HEK293 (cell line): ENCODE measurements at regions not wholly inside any gene's neighbourhood (a gene's known extent, or its start where the extent isn't known, plus 50 kb on each side); places are given as distances from the start of the nearest gene placed in this dataset.

Experiments used
- CTCF ChIA-PET: fragments of 350-600 bp; formaldehyde crosslinking; extraction: SDS; loops from one replicate; lab custom pipeline; 2021; ENCODE audit warnings: antibody characterized with exemption; lab: Yijun Ruan, JAX
- POLR2A ChIA-PET: fragments of 300-600 bp; formaldehyde crosslinking; extraction: SDS; loops from one replicate; lab custom pipeline; 2020; ENCODE audit warnings: antibody characterized with exemption, inconsistent platforms; lab: Yijun Ruan, JAX
- H3K27ac ChIP-seq: fragments of 200-500 bp; sonication (Bioruptor generic); 2 replicates; pipeline ENCODE4 v1.5.1; 2014; ENCODE audit warnings: low read depth, low read length, control low read depth, inconsistent platforms; ENCODE audit errors: extremely low read depth
- H3K36me3 ChIP-seq, 2 experiments: fragments of 200-500 bp in 1 of 2; sonication (Bioruptor generic) in 1 of 2; 1 replicate in 1 of 2; 2 replicates in 1 of 2; pipeline ENCODE4 v1.5.1; 2014 to 2017; ENCODE audit warnings: inconsistent platforms in 2 of 2, low read length in 2 of 2; ENCODE audit not compliant: control insufficient read depth in 2 of 2, insufficient read depth in 1 of 2
- H3K4me1 ChIP-seq: fragments of 200-500 bp; sonication (Bioruptor generic); 2 replicates; pipeline ENCODE4 v1.5.1; 2014; ENCODE audit warnings: mild to moderate bottlenecking, low read length, inconsistent platforms; ENCODE audit not compliant: control insufficient read depth, insufficient read depth
- H3K4me3 ChIP-seq: 2 replicates; pipeline ENCODE4 v1.5.1; 2011; ENCODE audit warnings: low read depth, mild to moderate bottlenecking, control low read depth, low read length, moderate library complexity
- H3K9me3 ChIP-seq: fragments of 200-500 bp; sonication (Bioruptor generic); 2 replicates; pipeline ENCODE4 v1.5.1; 2014; ENCODE audit warnings: low read depth, low read length, inconsistent platforms; ENCODE audit not compliant: control insufficient read depth, insufficient read depth
- GLI2 ChIP-seq: fragments of 450-650 bp; formaldehyde crosslinking; IDR thresholded peaks from 2 replicates; pipeline ENCODE4; 2017; ENCODE audit warnings: missing biosample characterization, missing genetic modification characterization, low read depth, borderline replicate concordance
- GLIS1 ChIP-seq: fragments of 450-650 bp; formaldehyde crosslinking; IDR thresholded peaks from 2 replicates; pipeline ENCODE4 v1.5.1; 2016; ENCODE audit warnings: missing biosample characterization, missing genetic modification characterization
- KLF17 ChIP-seq: fragments of 450-650 bp; formaldehyde crosslinking; IDR thresholded peaks from 2 replicates; pipeline ENCODE4 v1.5.1; 2016; ENCODE audit warnings: missing biosample characterization, missing genetic modification characterization
- KLF8 ChIP-seq: fragments of 450-650 bp; formaldehyde crosslinking; IDR thresholded peaks from 2 replicates; pipeline ENCODE4 v1.5.1; 2016; ENCODE audit warnings: missing biosample characterization, missing genetic modification characterization
- MYNN ChIP-seq: fragments of 450-650 bp; formaldehyde crosslinking; IDR thresholded peaks from 2 replicates; pipeline ENCODE4 v1.5.1; 2016; ENCODE audit warnings: missing biosample characterization, missing genetic modification characterization, borderline replicate concordance
- OVOL3 ChIP-seq: fragments of 450-650 bp; formaldehyde crosslinking; IDR thresholded peaks from 2 replicates; pipeline ENCODE4 v1.5.1; 2016; ENCODE audit warnings: missing biosample characterization, missing genetic modification characterization
- PRDM1 ChIP-seq: fragments of 450-650 bp; formaldehyde crosslinking; IDR thresholded peaks from 2 replicates; pipeline ENCODE4; 2016; ENCODE audit warnings: missing biosample characterization, missing genetic modification characterization
- SALL2 ChIP-seq: fragments of 450-650 bp; formaldehyde crosslinking; IDR thresholded peaks from 2 replicates; pipeline ENCODE4 v1.5.0; 2017; ENCODE audit warnings: missing biosample characterization, mild to moderate bottlenecking, missing genetic modification characterization, borderline replicate concordance
- ZEB2 ChIP-seq: fragments of 450-650 bp; formaldehyde crosslinking; IDR thresholded peaks from 2 replicates; pipeline ENCODE4 v1.5.1; 2016; ENCODE audit warnings: missing biosample characterization, missing genetic modification characterization
- ZIC2 ChIP-seq: fragments of 450-650 bp; formaldehyde crosslinking; IDR thresholded peaks from 2 replicates; pipeline ENCODE4 v1.5.1; 2016; ENCODE audit warnings: missing biosample characterization, missing genetic modification characterization
- ZNF10 ChIP-seq: fragments of 450-650 bp; formaldehyde crosslinking; IDR thresholded peaks from 2 replicates; pipeline ENCODE4 v1.5.1; 2017; ENCODE audit warnings: missing biosample characterization, missing genetic modification characterization
- ZNF350 ChIP-seq: fragments of 450-650 bp; formaldehyde crosslinking; IDR thresholded peaks from 2 replicates; pipeline ENCODE4 v1.5.0; 2017; ENCODE audit warnings: missing biosample characterization, mild to moderate bottlenecking, missing genetic modification characterization
- ZNF354C ChIP-seq: fragments of 450-650 bp; formaldehyde crosslinking; IDR thresholded peaks from 2 replicates; pipeline ENCODE4 v1.5.1; 2016; ENCODE audit warnings: missing biosample characterization, missing genetic modification characterization, low read depth, borderline replicate concordance
- ZNF433 ChIP-seq: fragments of 450-650 bp; formaldehyde crosslinking; IDR thresholded peaks from 2 replicates; pipeline ENCODE4 v1.5.1; 2016; ENCODE audit warnings: missing biosample characterization, missing genetic modification characterization, low read depth
- ZNF48 ChIP-seq: fragments of 450-650 bp; formaldehyde crosslinking; IDR thresholded peaks from 2 replicates; pipeline ENCODE4 v1.5.1; 2016; ENCODE audit warnings: missing biosample characterization, missing genetic modification characterization
- ZNF488 ChIP-seq: fragments of 450-650 bp; formaldehyde crosslinking; IDR thresholded peaks from 2 replicates; pipeline ENCODE4 v1.5.1; 2016; ENCODE audit warnings: missing biosample characterization, missing genetic modification characterization
- ZNF548 ChIP-seq: fragments of 450-650 bp; formaldehyde crosslinking; IDR thresholded peaks from 2 replicates; pipeline ENCODE4 v1.5.1; 2016; ENCODE audit warnings: missing biosample characterization, missing genetic modification characterization
- ZNF600 ChIP-seq: fragments of 450-650 bp; formaldehyde crosslinking; IDR thresholded peaks from 2 replicates; pipeline ENCODE4 v1.5.1; 2016; ENCODE audit warnings: missing biosample characterization, missing genetic modification characterization
- ZNF610 ChIP-seq: fragments of 450-650 bp; formaldehyde crosslinking; IDR thresholded peaks from 2 replicates; pipeline ENCODE4 v1.5.1; 2016; ENCODE audit warnings: missing biosample characterization, missing genetic modification characterization, borderline replicate concordance
- ZNF76 ChIP-seq: fragments of 450-650 bp; formaldehyde crosslinking; IDR thresholded peaks from 2 replicates; pipeline ENCODE4; 2016; ENCODE audit warnings: low read depth, missing biosample characterization, missing genetic modification characterization, borderline replicate concordance
- ZSCAN23 ChIP-seq: fragments of 450-650 bp; formaldehyde crosslinking; IDR thresholded peaks from 2 replicates; pipeline ENCODE4 v1.5.1; 2016; ENCODE audit warnings: missing biosample characterization, missing genetic modification characterization
- ZXDB ChIP-seq: fragments of 450-650 bp; formaldehyde crosslinking; IDR thresholded peaks from 2 replicates; pipeline ENCODE4 v1.5.1; 2016; ENCODE audit warnings: missing biosample characterization, missing genetic modification characterization
- TF ChIP-seq, protein P1 (sequence below): fragments of 450-650 bp; formaldehyde crosslinking; IDR thresholded peaks from 2 replicates; pipeline ENCODE4 v1.5.1; 2016; ENCODE audit warnings: missing biosample characterization, missing genetic modification characterization
- TF ChIP-seq, protein P2 (sequence below): fragments of 450-650 bp; formaldehyde crosslinking; IDR thresholded peaks from 2 replicates; pipeline ENCODE4 v1.5.1; 2017; ENCODE audit warnings: missing biosample characterization, missing genetic modification characterization
- TF ChIP-seq, protein P3 (sequence below): fragments of 450-650 bp; IDR thresholded peaks from 2 replicates; pipeline ENCODE4 v1.5.1; 2018; ENCODE audit warnings: missing biosample characterization, mild to moderate bottlenecking, missing genetic modification characterization

DNA sequence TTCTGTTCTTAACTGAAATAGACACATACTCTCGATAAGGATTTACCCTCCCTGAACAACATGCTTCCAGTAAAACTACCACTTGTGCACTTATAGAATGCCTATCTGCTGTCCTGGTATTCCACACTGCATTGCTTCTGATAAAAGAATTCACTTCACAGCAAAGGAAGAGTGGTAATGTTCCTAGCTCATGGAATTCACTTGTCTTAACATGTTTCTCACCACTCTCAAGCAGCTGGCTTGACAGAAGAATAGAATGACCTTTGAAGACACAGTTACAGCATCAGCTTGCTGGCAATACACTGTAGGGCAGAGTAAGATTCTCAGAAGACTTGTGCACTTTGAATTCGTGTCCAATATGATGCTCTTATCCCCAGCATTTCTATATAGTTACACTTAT is 524.1 kb upstream of the CNTNAP5 start:
- POLR2A ChIA-PET: no interaction called here
- H3K9me3 ChIP-seq: no peaks in the 10 kb centered on the region
- CTCF ChIA-PET: no interaction called here
- no peaks in the 10 kb centered on the region for H3K36me3 ChIP-seq
- no peak for TF ChIP-seq KLF17 (tag by site-specific recombination)
- TF ChIP-seq ZNF10: no peak
- TF ChIP-seq ZNF610 (tag by site-specific recombination): no peak
- no peak for TF ChIP-seq ZNF548 (tag by site-specific recombination)
- no peak for TF ChIP-seq ZNF350 (tag by site-specific recombination)
- no peak for TF ChIP-seq MYNN (tag by site-specific recombination)
- no peak for TF ChIP-seq GLIS1 (tag by site-specific recombination)
- TF ChIP-seq, protein P1, sequence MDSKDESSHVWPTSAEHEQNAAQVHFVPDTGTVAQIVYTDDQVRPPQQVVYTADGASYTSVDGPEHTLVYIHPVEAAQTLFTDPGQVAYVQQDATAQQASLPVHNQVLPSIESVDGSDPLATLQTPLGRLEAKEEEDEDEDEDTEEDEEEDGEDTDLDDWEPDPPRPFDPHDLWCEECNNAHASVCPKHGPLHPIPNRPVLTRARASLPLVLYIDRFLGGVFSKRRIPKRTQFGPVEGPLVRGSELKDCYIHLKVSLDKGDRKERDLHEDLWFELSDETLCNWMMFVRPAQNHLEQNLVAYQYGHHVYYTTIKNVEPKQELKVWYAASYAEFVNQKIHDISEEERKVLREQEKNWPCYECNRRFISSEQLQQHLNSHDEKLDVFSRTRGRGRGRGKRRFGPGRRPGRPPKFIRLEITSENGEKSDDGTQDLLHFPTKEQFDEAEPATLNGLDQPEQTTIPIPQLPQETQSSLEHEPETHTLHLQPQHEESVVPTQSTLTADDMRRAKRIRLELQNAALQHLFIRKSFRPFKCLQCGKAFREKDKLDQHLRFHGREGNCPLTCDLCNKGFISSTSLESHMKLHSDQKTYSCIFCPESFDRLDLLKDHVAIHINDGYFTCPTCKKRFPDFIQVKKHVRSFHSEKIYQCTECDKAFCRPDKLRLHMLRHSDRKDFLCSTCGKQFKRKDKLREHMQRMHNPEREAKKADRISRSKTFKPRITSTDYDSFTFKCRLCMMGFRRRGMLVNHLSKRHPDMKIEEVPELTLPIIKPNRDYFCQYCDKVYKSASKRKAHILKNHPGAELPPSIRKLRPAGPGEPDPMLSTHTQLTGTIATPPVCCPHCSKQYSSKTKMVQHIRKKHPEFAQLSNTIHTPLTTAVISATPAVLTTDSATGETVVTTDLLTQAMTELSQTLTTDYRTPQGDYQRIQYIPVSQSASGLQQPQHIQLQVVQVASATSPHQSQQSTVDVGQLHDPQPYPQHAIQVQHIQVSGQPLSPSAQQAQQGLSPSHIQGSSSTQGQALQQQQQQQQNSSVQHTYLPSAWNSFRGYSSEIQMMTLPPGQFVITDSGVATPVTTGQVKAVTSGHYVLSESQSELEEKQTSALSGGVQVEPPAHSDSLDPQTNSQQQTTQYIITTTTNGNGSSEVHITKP (tag by site-specific recombination): no peak
- TF ChIP-seq ZNF48: no peak
- TF ChIP-seq ZEB2 (tag by site-specific recombination): no peak
- no peak for TF ChIP-seq ZIC2 (tag by site-specific recombination)
- TF ChIP-seq, protein P2, sequence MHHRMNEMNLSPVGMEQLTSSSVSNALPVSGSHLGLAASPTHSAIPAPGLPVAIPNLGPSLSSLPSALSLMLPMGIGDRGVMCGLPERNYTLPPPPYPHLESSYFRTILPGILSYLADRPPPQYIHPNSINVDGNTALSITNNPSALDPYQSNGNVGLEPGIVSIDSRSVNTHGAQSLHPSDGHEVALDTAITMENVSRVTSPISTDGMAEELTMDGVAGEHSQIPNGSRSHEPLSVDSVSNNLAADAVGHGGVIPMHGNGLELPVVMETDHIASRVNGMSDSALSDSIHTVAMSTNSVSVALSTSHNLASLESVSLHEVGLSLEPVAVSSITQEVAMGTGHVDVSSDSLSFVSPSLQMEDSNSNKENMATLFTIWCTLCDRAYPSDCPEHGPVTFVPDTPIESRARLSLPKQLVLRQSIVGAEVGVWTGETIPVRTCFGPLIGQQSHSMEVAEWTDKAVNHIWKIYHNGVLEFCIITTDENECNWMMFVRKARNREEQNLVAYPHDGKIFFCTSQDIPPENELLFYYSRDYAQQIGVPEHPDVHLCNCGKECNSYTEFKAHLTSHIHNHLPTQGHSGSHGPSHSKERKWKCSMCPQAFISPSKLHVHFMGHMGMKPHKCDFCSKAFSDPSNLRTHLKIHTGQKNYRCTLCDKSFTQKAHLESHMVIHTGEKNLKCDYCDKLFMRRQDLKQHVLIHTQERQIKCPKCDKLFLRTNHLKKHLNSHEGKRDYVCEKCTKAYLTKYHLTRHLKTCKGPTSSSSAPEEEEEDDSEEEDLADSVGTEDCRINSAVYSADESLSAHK (tag by site-specific recombination): no peak
- TF ChIP-seq ZNF488 (tag by site-specific recombination): no peak
- no peaks in the 10 kb centered on the region for H3K4me1 ChIP-seq
- no peak overlapping the region for H3K27ac ChIP-seq
- no peak overlapping the region for H3K4me3 ChIP-seq

DNA sequence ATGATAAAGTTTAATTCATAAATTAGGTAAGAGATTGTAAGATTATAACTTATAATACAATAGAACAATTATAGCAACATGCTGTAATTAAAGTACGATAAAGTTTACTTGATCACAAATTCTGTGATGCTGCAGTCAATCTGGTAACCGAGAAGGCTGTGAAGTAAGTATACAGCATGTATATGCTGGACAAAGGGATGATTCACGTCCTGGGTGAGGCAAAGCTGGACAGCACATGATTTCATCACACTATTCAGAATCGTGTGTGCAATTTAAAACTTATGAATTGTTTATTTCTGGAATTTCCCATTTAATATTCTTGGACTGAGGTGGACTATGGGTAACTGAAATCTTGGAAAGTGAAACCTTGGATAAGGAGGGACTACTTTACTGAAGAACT is 522.2 kb upstream of the CNTNAP5 start:
- CTCF ChIA-PET: no interaction called here
- POLR2A ChIA-PET: no interaction called here
- H3K27ac ChIP-seq: no peak overlapping the region
- H3K4me3 ChIP-seq: no peak overlapping the region
- H3K36me3 ChIP-seq: no peaks in the 10 kb centered on the region
- H3K9me3 ChIP-seq: no peaks in the 10 kb centered on the region
- no peaks in the 10 kb centered on the region for H3K4me1 ChIP-seq
- TF ChIP-seq ZNF76 (no peak), ZNF433 (tag by site-specific recombination) (no peak), ZNF10 (no peak), ZSCAN23 (no peak), ZXDB (no peak), ZIC2 (tag by site-specific recombination) (no peak), ZNF600 (no peak), GLI2 (tag by site-specific recombination) (no peak), KLF8 (tag by site-specific recombination) (no peak), OVOL3 (tag by site-specific recombination) (no peak), SALL2 (no peak), ZNF354C (no peak), PRDM1 (tag by site-specific recombination) (no peak)
- TF ChIP-seq, protein P3, sequence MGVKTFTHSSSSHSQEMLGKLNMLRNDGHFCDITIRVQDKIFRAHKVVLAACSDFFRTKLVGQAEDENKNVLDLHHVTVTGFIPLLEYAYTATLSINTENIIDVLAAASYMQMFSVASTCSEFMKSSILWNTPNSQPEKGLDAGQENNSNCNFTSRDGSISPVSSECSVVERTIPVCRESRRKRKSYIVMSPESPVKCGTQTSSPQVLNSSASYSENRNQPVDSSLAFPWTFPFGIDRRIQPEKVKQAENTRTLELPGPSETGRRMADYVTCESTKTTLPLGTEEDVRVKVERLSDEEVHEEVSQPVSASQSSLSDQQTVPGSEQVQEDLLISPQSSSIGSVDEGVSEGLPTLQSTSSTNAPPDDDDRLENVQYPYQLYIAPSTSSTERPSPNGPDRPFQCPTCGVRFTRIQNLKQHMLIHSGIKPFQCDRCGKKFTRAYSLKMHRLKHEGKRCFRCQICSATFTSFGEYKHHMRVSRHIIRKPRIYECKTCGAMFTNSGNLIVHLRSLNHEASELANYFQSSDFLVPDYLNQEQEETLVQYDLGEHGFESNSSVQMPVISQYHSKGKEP: no peak
